ENCODE measurements at regions not wholly inside any gene's neighbourhood (a gene's known extent, or its start where the extent isn't known, plus 50 kb on each side); places are given as distances from the start of the nearest gene placed in this dataset.

DNA sequence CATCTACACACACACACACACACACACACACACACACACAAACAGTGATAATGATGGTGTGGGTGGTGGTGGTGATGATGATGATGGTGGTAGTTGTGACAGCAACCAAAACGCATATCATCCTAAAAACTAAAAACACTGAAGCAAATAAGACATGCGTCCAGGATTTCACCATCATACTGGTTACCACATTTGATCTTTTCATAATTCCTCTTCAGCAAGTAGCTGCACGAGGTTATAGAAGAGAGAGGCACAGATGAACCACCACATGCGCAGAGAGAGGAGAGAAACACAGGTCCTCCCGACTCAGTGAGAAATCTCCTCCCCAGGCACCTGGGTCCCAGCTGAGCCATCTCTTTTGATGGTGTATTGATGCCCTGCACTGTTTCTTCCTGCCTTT, 393.3 kb downstream of the METTL4 start:
- Mint-ChIP-seq H3K27ac (ENCODE audit: unreplicated experiment) (no peak overlapping the region), H3K4me1 (ENCODE audit: low read depth) (no peaks in the 10 kb centered on the region), H3K4me3 (ENCODE audit: unreplicated experiment) (no peak overlapping the region), H3K27me3 (ENCODE audit: low read depth) (peaks cover 6% of the 10 kb centered on the region), H3K36me3 (ENCODE audit: low read depth) (no peaks in the 10 kb centered on the region), H3K9me3 (ENCODE audit: low read depth) (peaks cover 3% of the 10 kb centered on the region)
- no peak for DNase-seq (ENCODE audit: low spot score)
- TF ChIP-seq, protein P1, sequence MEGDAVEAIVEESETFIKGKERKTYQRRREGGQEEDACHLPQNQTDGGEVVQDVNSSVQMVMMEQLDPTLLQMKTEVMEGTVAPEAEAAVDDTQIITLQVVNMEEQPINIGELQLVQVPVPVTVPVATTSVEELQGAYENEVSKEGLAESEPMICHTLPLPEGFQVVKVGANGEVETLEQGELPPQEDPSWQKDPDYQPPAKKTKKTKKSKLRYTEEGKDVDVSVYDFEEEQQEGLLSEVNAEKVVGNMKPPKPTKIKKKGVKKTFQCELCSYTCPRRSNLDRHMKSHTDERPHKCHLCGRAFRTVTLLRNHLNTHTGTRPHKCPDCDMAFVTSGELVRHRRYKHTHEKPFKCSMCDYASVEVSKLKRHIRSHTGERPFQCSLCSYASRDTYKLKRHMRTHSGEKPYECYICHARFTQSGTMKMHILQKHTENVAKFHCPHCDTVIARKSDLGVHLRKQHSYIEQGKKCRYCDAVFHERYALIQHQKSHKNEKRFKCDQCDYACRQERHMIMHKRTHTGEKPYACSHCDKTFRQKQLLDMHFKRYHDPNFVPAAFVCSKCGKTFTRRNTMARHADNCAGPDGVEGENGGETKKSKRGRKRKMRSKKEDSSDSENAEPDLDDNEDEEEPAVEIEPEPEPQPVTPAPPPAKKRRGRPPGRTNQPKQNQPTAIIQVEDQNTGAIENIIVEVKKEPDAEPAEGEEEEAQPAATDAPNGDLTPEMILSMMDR (IDR thresholded peaks at IDR 0.05) = no peak

DNA sequence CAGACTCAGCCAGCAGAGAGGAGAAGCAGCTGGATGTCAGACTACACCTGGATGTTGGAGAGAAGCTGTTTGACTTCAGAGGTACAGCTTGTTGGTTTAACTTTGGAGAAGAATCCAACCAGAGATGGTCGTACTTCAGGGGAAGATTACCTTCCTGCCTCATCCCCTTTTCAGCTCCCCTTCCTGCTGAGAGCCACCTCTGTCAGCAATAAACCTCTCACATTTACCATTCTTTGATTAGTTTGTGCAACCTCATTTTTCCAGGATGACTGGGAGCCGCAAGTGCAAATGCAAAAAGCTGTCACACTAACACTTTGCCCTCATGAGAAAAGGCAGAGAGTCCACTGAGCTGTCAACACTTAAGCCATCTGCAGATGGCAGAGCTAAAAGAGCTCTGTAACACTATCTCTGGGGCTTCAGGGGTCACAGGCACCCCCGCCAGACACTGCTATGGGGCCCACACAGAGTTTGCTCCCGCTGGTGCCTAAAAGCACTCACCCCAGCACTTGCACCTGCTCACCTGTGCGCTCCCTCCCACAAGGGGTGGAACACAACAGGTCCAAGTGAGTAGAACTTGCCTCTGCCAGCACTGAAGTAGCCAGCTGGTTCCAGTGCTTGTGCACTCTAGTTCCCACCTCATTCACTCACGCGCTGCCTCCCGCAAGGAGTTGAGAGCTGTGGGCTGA, 391.7 kb downstream of the METTL4 start:
- Mint-ChIP-seq H3K27ac (ENCODE audit: unreplicated experiment) (no peak overlapping the region), H3K36me3 (ENCODE audit: low read depth) (no peaks in the 10 kb centered on the region), H3K4me3 (ENCODE audit: unreplicated experiment) (no peak overlapping the region), H3K27me3 (ENCODE audit: low read depth) (peaks cover 5% of the 10 kb centered on the region), H3K4me1 (ENCODE audit: low read depth) (no peaks in the 10 kb centered on the region), H3K9me3 (ENCODE audit: low read depth) (no peaks in the 10 kb centered on the region)
- DNase-seq (ENCODE audit: low spot score) = no peak
- TF ChIP-seq, protein P1 (IDR thresholded peaks at IDR 0.05) = no peak

DNA sequence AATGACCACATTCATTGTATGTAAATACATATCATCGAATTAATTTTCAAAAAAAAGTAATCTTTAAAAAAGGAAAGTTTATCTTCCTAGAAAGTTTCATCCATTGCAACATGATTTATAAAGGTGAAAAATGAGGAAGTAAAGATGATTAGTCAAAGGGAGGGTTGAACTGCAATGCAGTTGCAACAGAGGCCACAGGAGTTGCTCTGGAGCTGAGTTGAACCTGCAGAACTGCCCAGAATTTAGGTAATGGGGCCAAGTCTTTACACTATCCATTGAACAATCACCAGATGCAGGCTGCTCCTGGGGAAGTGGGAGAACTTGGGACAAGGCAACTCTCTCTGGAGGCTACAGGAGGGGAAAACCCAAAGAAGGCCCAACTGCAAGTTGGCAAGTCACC, 390.7 kb downstream of the METTL4 start:
- no peak for DNase-seq (ENCODE audit: low spot score)
- Mint-ChIP-seq H3K36me3 (ENCODE audit: low read depth) (no peaks in the 10 kb centered on the region), H3K4me1 (ENCODE audit: low read depth) (no peaks in the 10 kb centered on the region)

DNA sequence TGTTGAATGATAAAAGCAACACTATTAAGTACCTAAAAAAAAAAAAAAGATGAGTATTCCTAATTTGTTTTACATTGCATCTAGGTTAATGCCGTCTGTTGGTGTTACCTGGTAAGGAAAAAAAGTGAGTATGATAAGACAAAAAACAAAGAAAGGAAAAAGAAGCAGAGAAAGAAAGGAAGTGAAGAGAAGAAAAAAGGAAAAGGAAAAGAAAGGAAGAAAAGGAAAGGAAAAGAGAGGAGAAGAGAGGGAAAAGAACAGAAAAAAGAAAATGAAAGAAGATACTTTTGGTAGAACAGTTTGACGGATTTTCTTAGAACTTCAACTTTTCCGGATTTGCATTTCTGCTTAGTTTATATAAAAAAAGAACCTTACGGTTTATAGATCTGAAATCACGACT, 387.9 kb downstream of the METTL4 start:
- Mint-ChIP-seq H3K27ac (ENCODE audit: unreplicated experiment) (no peak overlapping the region), H3K4me3 (ENCODE audit: unreplicated experiment) (no peak overlapping the region), H3K27me3 (ENCODE audit: low read depth) (peaks cover 15% of the 10 kb centered on the region), H3K36me3 (ENCODE audit: low read depth) (no peaks in the 10 kb centered on the region), H3K9me3 (ENCODE audit: low read depth) (no peaks in the 10 kb centered on the region), H3K4me1 (ENCODE audit: low read depth) (no peaks in the 10 kb centered on the region)
- no peak for DNase-seq (ENCODE audit: low spot score)
- TF ChIP-seq, protein P1 (IDR thresholded peaks at IDR 0.05) = no peak

More for the DNA sequence above, 390.7 kb downstream of the METTL4 start:
- Mint-ChIP-seq H3K9me3 (ENCODE audit: low read depth) (no peaks in the 10 kb centered on the region), H3K27ac (ENCODE audit: unreplicated experiment) (no peak overlapping the region), H3K4me3 (ENCODE audit: unreplicated experiment) (no peak overlapping the region), H3K27me3 (ENCODE audit: low read depth) (peaks cover 7% of the 10 kb centered on the region)
- TF ChIP-seq, protein P1 (IDR thresholded peaks at IDR 0.05) = no peak

DNA sequence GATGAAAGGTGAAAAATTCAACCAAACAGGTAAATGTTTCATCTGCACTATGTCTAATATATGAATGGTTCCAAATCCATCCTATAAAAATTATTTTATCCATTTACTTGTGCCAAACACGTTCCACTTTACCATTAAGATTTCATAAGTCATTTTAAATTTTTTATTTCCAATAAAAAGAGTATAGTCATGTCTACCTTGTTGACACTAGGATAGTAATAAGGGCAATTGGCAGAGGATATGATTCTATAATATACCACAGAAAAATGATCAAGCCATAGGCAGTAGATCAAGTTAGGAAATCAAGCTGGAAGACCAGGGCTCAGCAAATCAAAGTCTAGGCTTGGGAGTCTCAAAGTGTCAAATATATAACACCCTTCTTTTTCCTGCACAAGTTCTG, 384.3 kb downstream of the METTL4 start:
- Mint-ChIP-seq H3K27me3 (ENCODE audit: low read depth) (peaks cover 15% of the 10 kb centered on the region), H3K9me3 (ENCODE audit: low read depth) (no peaks in the 10 kb centered on the region), H3K27ac (ENCODE audit: unreplicated experiment) (no peak overlapping the region), H3K36me3 (ENCODE audit: low read depth) (no peaks in the 10 kb centered on the region), H3K4me3 (ENCODE audit: unreplicated experiment) (no peak overlapping the region), H3K4me1 (ENCODE audit: low read depth) (no peaks in the 10 kb centered on the region)
- no peak for DNase-seq (ENCODE audit: low spot score)
- TF ChIP-seq, protein P1 (IDR thresholded peaks at IDR 0.05) = no peak
